Daoy (cell line): ENCODE measurements at regions not wholly inside any gene's neighbourhood (a gene's known extent, or its start where the extent isn't known, plus 50 kb on each side); places are given as distances from the start of the nearest gene placed in this dataset.
"Not testable (repeated sequence)": the region's sequence is repeated elsewhere in the genome, so short reads cannot be mapped to it uniquely, and the experiment has no call there.

Experiments used
- DNase-seq: peaks from one replicate; pipeline ENCODE4 v3.0.0-alpha.2; 2015; ENCODE audit warnings: low read depth

DNA sequence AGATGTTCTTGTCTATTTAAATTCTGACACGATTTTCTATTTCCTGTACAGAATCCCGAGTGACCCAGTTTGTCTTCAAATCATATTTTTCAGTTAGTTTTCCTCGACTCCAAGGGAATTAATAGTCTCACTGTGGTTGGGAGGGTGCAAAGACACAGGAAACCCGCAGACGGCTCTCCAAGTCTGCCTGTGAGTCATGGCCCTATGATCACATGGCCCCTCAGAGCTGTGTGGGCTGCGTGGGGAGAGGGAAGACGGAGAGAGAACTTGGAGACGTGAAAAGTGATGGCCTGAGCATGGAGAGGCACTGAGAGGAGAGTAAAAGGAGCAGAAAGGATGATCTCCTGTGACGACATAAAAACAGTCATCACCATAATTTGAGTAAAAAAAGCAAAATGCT is 989.9 kb downstream of the DCDC2C start:
- DNase-seq = peak; percentile 87

DNA sequence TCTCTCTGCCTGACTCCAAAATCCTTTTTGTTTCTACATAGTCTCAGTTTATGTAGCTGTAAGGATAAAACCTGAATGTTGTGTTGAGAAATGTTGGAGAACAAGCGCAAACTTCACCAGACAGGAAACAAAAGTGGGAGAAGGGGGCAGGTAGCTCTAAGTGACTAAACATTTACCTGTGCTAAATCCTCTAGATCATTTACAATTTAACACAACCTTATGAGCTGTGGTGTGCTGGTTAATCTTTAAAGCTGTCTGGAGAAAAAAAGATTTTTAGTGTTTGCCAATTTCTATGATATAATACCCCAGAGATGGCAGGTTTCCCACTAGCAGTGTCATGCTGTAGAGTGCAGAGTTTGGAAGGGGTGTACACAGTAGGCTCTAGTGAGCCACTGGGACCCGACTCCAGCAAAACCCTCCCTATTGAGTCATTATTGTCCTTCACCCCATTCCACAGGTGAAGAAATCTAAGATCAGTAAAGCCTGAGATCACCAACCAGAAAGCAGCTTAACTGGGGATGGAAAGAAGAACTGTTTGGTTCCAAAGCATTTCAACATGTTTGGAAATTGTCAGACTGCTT is 992.0 kb downstream of the DCDC2C start:
- DNase-seq = no peak

DNA sequence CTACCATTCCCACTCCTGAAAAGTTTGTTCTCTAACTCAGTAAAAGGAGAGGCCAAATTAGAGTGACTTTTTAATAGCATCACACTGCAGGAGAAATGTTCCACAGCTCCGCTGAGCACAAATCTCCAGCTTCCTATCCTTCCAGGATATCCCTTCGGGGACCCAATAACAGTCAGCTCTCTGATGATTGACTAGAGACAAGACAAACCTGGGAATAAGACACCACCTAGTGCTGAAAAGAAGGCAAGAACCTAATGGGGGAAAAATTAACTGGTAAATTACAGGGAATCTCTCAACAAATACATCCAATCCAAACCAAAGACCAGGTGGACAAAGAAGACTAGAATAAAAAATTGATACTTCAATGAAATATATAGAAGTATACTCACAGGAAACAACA is 977.1 kb upstream of the SOX11 start:
- no peak for DNase-seq

DNA sequence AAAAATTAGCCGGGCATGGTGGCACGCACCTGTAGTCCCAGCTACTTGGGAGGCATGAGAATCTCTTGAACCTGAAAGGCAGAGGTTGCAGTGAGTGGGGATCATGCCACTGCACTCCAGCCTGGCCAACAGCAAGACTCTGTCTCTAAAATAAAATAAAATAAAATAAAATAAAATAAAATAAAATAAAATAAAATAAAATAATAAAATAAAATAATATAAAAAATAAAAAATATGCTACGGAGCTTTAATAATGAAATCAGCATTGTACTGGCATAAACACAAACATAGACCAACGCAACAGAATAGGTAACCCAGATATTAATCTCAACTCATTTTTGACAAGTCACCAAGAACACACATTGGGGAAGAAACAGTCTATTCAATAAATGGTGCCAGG is 973.4 kb upstream of the SOX11 start:
- DNase-seq = no peak

DNA sequence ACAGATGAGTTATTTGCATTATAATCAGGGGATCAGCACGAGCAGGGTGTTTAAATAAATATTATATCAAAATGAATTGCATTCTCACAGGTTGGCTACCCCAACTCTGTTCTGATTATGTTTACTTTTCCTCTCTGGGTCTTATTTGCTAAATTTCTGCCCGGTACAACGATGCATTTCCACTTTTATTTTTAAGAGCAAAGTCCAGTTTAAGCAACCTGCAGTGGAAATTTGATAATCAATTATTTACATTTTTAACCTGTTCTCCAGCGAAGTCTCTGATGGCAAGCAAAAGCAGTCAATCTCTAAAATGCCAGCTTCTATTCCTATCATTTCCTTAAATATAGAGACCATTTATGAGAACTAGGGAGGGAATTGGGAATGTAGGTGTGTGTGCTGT is 966.6 kb upstream of the SOX11 start:
- DNase-seq = no peak

DNA sequence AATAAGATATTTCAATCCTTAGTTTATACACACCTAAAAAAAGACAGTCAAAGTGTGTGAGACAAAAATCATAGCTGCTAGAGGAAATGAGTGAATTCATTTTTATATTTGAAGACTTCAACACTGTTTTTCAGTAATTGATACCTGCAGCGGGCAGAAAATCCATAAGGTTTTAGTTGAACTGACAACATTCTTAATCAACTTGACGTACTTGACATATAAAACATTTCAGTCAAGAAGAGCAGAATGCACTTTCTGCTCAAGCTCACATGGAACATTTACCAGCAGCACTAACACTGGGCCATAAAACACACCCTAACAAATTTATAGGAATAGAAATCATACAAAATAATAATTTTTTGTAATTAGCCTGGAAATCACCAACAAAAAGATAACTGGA is 959.6 kb upstream of the SOX11 start:
- no peak for DNase-seq

DNA sequence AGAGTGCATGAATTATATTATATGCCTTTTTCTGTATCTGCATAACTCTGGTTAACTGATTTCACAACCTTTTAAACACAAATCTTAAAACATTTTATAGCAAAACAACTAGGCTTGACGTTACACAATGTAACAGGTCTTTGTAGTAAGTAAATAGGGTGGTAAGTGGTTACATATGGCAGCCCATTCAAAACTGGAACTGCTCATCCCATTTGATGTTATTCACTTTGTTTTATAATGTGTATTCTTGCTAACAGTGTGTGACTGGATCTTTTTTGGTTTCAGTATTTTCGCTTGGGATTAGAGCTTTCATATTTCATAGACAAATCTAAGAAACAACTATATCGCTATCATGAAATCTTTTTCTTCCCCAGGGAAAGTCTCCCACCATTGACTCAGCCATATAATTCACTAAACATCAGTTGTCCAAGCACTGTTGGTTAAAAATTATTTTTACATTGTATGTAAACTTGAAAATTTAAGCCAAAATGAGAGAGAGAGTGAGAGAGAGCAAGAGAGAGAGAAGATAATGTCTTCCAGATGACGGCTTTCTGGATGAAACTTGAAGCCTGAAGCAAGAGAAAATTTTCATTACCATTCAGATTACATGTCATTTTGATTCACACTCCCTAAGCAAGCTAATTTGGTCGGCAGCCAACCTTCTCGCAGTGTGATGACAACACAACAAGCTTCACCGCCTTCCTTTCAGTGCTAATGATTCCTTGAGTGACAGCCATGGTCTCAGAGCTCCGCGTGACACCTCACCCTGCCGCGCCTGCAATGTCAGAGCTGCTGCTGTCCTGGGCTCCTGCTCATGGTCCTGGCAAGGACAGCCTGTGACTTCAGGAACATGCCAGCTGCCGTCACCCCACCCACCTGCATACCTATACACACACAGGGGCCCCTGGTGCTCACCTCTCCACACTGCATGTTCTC is 946.9 kb upstream of the SOX11 start:
- peak; percentile 30 for DNase-seq

DNA sequence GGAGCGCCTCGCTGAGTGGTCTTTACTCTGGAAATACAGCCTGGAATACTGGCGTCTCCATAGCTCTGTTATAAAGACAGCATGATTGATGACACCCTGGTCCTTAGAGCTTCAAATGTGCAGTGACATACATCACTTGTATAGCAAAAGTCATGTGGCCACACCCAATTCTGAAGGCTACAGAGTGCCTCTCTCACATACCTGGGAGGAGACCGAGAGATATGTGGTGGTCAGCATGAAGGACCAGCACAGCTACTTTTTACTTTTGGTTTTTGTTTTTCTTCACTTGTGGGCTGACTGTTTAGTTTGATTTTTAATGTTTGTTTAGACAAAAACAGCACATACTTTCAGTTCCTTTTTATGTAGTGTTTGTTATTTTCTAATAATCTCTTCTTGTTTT is 938.5 kb upstream of the SOX11 start:
- no peak for DNase-seq

DNA sequence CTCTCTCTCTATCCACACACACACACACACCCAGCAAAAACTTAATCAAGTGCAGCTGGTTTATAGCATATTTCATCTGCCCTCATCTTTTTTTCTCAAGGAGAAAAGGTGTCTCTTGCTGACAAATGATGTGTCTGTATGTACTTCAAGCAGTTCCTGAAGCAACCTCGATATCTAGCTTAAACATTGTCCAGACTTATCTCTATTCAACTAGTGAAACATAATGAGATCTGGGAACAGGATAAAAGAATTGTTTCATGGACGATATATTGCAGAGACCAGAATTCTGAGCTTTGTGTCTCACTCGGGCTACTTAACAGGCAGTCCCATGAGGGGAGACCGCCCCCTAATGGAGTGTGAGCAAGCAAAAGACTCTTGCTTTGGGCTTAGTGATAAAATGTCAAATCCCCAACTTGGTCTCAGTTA is 929.2 kb upstream of the SOX11 start:
- DNase-seq = peak; percentile 61

DNA sequence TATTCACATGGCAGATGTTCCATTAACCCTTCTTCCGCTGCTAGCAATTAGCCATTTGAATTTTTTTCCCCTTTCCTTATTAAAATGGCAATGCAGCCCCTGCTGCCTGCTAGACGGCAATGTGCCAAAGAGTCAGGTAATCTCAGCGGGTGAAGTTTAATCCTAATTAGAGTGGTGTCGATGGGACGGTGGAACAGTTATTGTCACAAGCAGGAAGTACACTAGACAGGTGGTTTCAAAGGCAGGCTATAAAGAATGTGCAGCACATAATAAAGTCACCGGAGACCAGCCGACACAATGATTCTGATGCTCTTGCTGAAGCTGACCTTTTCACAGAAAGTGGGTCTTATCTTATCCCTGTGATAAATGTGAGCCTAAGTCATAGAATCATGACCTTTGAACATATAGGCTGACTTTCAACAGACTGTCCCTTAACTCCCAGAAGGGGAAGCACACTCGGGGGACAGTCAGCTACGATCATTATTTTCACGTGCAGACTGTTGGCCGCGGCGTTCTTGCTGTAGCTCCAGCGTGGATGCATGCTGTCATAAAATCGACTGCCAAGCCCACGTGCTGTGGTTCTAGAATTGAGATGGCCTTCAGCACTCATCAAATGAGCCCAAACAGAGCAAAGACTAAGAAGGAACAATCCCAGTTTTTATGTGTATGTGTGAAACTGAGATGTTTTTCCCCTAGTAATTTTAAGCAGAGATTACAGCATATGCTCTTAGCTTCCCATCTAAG is 926.2 kb upstream of the SOX11 start:
- no peak for DNase-seq

DNA sequence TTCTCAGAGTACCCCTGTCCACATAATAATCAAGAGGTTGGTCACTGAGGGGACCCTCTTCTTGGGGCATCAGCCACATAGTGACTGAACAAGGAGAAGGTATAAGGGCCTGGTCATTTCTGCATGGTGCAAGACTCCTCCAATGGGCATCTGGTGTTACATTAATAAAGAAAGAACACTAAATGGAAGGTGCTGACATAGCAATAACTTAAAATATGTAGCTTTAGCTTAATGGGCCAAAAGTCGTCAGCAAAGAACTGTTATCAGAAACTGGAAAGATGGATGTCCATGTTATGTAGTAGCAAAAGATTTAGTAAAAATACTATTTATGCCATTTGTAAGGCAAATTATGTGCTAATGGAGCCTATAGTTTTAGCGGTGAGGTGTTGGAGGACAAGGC is 916.5 kb upstream of the SOX11 start:
- DNase-seq = no peak

DNA sequence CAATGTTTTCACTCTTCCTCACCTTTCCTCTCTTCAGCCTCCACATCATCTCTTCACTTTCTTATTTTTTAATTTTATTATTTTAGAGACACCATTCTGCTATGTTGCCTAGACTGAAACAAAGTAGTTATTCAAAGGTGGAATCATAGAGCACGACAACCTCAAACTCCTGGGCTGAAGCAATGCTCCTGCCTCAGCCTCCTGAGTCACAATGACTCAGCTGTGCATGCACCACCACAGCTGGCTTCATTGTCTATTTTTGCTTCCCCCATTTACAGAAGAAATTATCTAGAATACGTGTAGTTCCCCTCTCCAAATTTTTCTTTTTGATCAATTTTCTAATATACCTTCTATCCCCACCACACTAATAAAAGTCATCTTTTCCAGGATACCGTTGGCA is 911.5 kb upstream of the SOX11 start:
- peak; percentile 15 for DNase-seq

DNA sequence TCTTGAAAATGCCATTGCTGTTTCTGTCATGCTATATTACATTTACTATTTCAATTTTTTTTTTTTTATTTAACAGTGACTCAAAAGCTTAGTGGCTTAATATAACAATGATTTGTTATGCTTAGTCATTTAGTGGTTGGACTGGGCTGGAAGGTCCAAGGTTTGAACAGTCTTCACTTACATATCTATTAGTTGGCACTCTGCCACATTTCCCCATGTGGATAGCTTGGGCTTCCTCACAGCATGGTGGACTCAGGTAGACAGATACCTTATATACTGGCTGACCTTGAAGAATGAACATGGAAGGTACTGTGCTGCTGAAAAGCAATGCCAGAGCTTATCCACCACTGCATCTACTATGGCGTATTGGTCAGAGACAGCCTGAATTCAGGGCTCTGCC is 909.5 kb upstream of the SOX11 start:
- no peak for DNase-seq

DNA sequence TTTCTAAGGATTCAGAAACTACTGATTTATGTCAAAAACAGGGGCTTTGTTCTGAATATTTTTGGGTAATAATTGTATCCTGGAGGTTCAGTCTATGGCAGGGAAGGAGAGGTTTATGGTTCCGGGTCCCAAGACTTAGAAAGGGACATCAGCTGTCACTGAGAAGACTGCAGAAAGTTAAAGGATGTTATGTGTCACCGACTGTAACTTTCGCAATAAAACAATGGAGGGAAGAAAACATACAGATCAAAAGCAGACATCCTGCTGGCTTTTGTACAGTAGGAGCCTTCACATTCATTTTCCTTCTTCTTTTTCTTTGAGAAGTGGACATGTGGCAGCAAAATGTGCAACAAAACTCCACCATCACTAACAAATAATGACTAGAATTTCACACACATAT is 900.7 kb upstream of the SOX11 start:
- DNase-seq = no peak

DNA sequence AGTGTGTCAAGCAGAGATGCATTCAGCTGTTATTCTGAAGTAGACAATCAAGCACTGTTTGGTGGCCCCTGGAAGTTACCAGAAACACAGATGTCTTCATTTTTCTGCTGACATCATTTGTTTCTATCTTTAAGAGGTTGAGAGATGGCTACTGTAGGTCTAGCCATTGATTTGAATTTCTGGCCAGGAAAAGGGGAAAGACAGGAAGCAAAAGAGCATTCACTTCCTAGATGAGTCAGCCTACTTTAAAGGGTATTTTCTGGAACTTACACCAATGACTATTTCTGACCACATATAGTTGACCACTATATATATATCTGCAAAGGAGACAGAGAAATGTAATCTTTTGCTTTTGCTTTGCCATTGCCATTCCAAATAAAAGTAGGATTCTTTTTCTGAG is 900.1 kb upstream of the SOX11 start:
- DNase-seq = no peak

DNA sequence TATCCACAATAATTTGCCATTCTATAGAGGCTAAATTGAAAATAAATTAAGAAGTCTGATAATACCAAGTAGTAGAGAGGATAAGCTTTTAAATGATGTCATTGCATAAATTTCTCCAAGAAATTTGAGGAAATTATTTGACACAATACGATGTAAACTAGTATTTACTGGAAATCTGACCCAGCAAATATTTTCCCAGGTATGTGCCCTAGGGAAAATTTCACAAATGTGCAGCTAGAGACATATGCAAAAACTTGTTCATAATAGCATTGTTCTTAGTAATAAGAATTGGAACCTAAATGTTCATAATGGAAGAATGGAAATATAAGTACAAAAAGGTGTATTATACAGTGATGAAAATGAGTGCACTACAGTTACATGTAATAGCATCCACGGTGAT is 888.8 kb upstream of the SOX11 start:
- no peak for DNase-seq

DNA sequence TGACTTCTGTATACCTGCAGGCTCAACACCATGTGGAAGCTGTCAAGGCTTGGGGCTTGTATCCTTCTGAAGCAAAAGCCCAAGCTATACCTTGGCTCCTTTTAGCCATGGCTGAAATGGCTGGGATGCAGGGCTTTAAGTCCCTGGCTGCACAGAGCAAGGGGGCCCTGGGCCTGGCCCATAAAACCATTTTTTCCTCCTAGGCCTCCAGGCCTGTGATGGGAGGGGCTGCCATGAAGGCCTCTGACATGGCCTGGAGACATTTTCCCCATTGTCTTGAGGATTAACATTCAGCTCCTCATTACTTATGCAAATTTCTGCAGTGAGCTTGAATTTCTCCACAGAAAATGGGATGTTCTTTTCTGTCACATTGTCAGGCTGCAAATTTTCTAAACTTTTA is 878.0 kb upstream of the SOX11 start:
- not testable (repeated sequence) for DNase-seq

DNA sequence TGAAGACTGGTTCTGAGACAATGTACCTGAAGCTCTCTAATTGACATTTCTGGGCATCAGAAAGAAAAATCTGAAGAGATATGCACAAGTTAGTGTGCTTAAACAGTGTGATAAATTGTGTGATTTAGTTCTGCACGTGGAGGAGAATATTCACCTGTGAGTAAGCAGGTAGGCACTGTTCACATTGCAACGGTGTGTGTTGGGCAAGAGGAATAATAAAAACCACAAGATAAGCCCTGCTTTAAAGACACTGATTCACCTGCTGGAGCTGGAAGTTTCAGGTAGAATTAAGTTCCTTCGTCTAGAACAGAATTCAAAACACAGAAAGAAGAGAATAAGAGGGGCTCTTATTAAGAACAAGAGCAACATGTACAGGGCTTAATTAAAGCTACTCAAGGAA is 864.3 kb upstream of the SOX11 start:
- DNase-seq = no peak

DNA sequence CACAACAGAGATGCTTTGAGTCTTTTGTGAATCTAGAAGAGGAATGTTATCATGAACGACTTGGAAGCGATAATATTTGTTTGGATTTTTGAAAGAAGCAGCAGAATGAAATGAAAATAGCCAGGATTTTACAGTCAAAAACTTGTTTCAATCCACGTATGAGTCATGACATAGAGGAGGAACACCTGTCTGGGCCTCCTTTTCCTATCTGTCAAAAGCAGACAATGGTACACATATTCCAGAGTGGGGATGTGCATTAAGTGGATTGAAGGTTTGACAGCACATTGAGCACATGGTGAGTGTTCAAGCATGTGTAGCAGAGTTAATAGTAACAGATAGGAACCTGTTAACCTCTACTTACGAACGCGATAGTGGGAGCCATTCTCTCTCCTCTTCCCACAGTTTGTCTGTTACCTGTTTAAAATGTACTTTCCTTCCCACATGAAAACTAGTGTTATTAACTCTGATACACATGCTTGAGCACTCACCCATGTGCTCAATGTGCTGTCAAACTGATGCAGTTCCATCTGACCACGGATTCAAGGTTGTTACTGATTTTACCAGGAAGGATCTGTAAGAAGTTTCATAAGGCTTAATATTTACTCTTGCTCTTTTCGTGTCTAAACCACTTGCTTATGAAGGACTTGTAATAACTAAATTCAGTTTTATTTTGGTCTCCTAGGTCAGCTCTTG is 863.4 kb upstream of the SOX11 start:
- no peak for DNase-seq

DNA sequence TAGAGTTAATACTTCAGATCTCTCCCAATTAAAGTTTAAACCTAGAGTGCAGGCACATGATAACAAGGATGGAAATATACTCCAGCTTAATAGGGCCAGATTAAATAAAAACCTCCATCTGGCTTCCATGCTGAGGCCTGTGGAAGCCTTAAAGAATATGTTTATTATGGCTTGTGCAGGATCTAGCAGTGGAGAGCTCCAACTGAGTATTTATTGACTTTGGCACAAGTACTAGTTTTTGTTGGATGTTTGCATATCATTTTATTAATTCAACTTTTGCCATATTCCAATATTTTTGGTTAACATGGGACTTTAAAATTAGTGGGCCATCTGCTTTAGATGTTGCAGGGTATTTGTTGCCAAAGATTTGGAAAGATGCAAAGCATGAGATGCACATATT is 860.4 kb upstream of the SOX11 start:
- DNase-seq = no peak

DNA sequence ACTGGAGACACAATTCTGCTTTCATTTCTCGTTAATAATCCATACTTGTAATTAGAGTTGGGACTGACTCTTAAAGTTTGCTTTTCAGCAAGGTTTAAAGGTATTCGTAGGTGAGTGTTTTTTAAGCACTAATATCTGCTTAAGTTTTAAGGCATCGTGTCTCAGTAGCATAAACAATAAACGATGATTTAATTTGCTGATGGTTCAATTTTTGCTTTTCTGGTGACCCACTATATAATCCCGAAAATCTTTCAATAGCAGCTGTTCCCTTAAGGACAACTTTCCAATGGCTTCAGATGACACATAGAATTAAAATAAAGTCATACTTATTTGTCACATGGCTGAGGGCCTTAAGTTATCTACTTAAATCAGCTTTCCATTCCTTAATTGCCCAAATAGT is 859.5 kb upstream of the SOX11 start:
- DNase-seq = no peak

DNA sequence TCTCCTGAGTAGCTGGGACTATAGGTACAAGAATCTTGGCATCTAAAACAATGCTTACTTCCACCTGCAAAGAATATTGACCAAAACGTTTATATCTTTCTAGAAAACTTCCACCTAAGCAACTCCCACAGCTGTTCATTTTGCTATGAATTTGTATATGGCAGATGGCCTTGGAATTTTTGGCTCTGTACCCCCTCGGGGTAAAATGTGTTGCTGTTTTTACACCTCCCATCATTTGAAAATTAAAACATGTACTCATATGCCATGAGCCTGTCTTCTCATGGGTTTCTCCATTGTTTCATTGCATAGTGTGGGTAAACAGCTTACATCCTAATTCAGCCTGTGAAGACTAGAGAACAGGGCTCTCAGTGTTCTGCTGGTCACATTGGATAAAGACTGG is 853.6 kb upstream of the SOX11 start:
- no peak for DNase-seq
